Astrocyte of the spinal cord (primary cell): ENCODE measurements at regions not wholly inside any gene's neighbourhood (a gene's known extent, or its start where the extent isn't known, plus 50 kb on each side); places are given as distances from the start of the nearest gene placed in this dataset.

Experiments used
- DNase-seq: peaks from one replicate; pipeline ENCODE4 v3.0.0; 2011; ENCODE audit warnings: low read depth, low spot score
- H3K4me3 ChIP-seq: 2 replicates; pipeline ENCODE4 v1.5.1; 2011; ENCODE audit warnings: low read depth, mild to moderate bottlenecking, low read length, moderate library complexity
- CTCF ChIP-seq: IDR thresholded peaks from 2 replicates; pipeline ENCODE4 v1.5.1; 2012; ENCODE audit warnings: low read depth, mild to moderate bottlenecking, low read length, inconsistent platforms
- in situ Hi-C: cut with HindIII; loops from 2 replicates; pipeline ENCODE4 v1.10.0; 2017; ENCODE audit warnings: low sequenced_read_pairs

GRCh38 chr5:15385553-15385952, 114.4 kb upstream of the FBXL7 start:
- no peak for TF ChIP-seq CTCF
- in situ Hi-C loops = no loop called here
- H3K4me3 ChIP-seq = no peak overlapping the region
- no peak for DNase-seq

- TF ChIP-seq CTCF = no peak
- DNase-seq = no peak
- in situ Hi-C loops = no loop called here
- H3K4me3 ChIP-seq = no peak overlapping the region
These were observed 114.9 kb upstream of the FBXL7 start for GRCh38 chr5:15385037-15385436.

GRCh38 chr5:15384581-15384980, 115.4 kb upstream of the FBXL7 start:
- TF ChIP-seq CTCF = no peak
- no peak overlapping the region for H3K4me3 ChIP-seq
- no peak for DNase-seq
- in situ Hi-C loops = no loop called here

- TF ChIP-seq CTCF = no peak
- DNase-seq = no peak
- no peak overlapping the region for H3K4me3 ChIP-seq
- in situ Hi-C loops = no loop called here
These were observed 115.8 kb upstream of the FBXL7 start for GRCh38 chr5:15384176-15384575.

GRCh38 chr5:15383469-15383868, 116.5 kb upstream of the FBXL7 start:
- in situ Hi-C loops = no loop called here
- DNase-seq = peak; percentile 24
- TF ChIP-seq CTCF = peak; percentile 59
- H3K4me3 ChIP-seq = no peak overlapping the region

- in situ Hi-C loops = no loop called here
- H3K4me3 ChIP-seq = no peak overlapping the region
- DNase-seq = no peak
- no peak for TF ChIP-seq CTCF
These were observed 117.0 kb upstream of the FBXL7 start for GRCh38 chr5:15383021-15383420.
